H1 (cell line): ENCODE measurements at regions not wholly inside any gene's neighbourhood (a gene's known extent, or its start where the extent isn't known, plus 50 kb on each side); places are given as distances from the start of the nearest gene placed in this dataset.

Experiments
- TF ChIP-seq, protein P1 (sequence below): fragments of 300-600 bp; sonication (generic); IDR thresholded peaks from 2 replicates; pipeline ENCODE4 v1.7.1; 2012; ENCODE audit warnings: low read length, moderate library complexity, mild to moderate bottlenecking, inconsistent platforms; ENCODE audit not compliant: insufficient replicate concordance

GRCh38 chr4:20622701-20623100 lies 77.6 kb upstream of the PACRGL start (continued):
- TF ChIP-seq, protein P1, sequence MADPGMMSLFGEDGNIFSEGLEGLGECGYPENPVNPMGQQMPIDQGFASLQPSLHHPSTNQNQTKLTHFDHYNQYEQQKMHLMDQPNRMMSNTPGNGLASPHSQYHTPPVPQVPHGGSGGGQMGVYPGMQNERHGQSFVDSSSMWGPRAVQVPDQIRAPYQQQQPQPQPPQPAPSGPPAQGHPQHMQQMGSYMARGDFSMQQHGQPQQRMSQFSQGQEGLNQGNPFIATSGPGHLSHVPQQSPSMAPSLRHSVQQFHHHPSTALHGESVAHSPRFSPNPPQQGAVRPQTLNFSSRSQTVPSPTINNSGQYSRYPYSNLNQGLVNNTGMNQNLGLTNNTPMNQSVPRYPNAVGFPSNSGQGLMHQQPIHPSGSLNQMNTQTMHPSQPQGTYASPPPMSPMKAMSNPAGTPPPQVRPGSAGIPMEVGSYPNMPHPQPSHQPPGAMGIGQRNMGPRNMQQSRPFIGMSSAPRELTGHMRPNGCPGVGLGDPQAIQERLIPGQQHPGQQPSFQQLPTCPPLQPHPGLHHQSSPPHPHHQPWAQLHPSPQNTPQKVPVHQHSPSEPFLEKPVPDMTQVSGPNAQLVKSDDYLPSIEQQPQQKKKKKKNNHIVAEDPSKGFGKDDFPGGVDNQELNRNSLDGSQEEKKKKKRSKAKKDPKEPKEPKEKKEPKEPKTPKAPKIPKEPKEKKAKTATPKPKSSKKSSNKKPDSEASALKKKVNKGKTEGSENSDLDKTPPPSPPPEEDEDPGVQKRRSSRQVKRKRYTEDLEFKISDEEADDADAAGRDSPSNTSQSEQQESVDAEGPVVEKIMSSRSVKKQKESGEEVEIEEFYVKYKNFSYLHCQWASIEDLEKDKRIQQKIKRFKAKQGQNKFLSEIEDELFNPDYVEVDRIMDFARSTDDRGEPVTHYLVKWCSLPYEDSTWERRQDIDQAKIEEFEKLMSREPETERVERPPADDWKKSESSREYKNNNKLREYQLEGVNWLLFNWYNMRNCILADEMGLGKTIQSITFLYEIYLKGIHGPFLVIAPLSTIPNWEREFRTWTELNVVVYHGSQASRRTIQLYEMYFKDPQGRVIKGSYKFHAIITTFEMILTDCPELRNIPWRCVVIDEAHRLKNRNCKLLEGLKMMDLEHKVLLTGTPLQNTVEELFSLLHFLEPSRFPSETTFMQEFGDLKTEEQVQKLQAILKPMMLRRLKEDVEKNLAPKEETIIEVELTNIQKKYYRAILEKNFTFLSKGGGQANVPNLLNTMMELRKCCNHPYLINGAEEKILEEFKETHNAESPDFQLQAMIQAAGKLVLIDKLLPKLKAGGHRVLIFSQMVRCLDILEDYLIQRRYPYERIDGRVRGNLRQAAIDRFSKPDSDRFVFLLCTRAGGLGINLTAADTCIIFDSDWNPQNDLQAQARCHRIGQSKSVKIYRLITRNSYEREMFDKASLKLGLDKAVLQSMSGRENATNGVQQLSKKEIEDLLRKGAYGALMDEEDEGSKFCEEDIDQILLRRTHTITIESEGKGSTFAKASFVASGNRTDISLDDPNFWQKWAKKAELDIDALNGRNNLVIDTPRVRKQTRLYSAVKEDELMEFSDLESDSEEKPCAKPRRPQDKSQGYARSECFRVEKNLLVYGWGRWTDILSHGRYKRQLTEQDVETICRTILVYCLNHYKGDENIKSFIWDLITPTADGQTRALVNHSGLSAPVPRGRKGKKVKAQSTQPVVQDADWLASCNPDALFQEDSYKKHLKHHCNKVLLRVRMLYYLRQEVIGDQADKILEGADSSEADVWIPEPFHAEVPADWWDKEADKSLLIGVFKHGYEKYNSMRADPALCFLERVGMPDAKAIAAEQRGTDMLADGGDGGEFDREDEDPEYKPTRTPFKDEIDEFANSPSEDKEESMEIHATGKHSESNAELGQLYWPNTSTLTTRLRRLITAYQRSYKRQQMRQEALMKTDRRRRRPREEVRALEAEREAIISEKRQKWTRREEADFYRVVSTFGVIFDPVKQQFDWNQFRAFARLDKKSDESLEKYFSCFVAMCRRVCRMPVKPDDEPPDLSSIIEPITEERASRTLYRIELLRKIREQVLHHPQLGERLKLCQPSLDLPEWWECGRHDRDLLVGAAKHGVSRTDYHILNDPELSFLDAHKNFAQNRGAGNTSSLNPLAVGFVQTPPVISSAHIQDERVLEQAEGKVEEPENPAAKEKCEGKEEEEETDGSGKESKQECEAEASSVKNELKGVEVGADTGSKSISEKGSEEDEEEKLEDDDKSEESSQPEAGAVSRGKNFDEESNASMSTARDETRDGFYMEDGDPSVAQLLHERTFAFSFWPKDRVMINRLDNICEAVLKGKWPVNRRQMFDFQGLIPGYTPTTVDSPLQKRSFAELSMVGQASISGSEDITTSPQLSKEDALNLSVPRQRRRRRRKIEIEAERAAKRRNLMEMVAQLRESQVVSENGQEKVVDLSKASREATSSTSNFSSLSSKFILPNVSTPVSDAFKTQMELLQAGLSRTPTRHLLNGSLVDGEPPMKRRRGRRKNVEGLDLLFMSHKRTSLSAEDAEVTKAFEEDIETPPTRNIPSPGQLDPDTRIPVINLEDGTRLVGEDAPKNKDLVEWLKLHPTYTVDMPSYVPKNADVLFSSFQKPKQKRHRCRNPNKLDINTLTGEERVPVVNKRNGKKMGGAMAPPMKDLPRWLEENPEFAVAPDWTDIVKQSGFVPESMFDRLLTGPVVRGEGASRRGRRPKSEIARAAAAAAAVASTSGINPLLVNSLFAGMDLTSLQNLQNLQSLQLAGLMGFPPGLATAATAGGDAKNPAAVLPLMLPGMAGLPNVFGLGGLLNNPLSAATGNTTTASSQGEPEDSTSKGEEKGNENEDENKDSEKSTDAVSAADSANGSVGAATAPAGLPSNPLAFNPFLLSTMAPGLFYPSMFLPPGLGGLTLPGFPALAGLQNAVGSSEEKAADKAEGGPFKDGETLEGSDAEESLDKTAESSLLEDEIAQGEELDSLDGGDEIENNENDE, result no peak
